ENCODE measurements at regions not wholly inside any gene's neighbourhood (a gene's known extent, or its start where the extent isn't known, plus 50 kb on each side); places are given as distances from the start of the nearest gene placed in this dataset.

GRCh38 chr14:55881577-55882241 is 236.5 kb upstream of the PELI2 start:
- no peak for TF ChIP-seq OSR1 (CRISPR knock-in tag; IDR thresholded peaks at IDR 0.05)
- no peak for TF ChIP-seq PPARA (CRISPR knock-in tag; IDR thresholded peaks at IDR 0.05; ENCODE audit: borderline replicate concordance)
- TF ChIP-seq GLIS3 (CRISPR knock-in tag; IDR thresholded peaks at IDR 0.05) = no peak
- no peak for TF ChIP-seq CSRNP3 (CRISPR knock-in tag; IDR thresholded peaks at IDR 0.05)
- TF ChIP-seq POU6F1 (CRISPR knock-in tag; IDR thresholded peaks at IDR 0.05; ENCODE audit: borderline replicate concordance, low read depth) = no peak
- no peak for TF ChIP-seq CREB5 (CRISPR knock-in tag; IDR thresholded peaks at IDR 0.05; ENCODE audit: low read depth)
- no peak for TF ChIP-seq CSDC2 (CRISPR knock-in tag; IDR thresholded peaks at IDR 0.05)
- TF ChIP-seq ZNF565 (CRISPR knock-in tag; conservative IDR thresholded peaks at IDR 0.05; ENCODE audit: low read depth) = no peak
- TF ChIP-seq TOX (CRISPR knock-in tag; IDR thresholded peaks at IDR 0.05; ENCODE audit: borderline replicate concordance) = no peak
- no peak for TF ChIP-seq ZFP30 (CRISPR knock-in tag; IDR thresholded peaks at IDR 0.05)
- TF ChIP-seq ZNF8 (CRISPR knock-in tag; IDR thresholded peaks at IDR 0.05) = no peak
- no peak for TF ChIP-seq ZNF70 (CRISPR knock-in tag; IDR thresholded peaks at IDR 0.05)

Measured in SK-N-SH treated with all-trans-retinoic acid at 6 μM for 48 hours (cell line).